CD4-positive, alpha-beta memory T cell (primary cell): ENCODE measurements at regions not wholly inside any gene's neighbourhood (a gene's known extent, or its start where the extent isn't known, plus 50 kb on each side); places are given as distances from the start of the nearest gene placed in this dataset.

ENCODE experiments used
- CTCF ChIA-PET: fragments of 350-600 bp; sonication (Branson Sonifier 250); formaldehyde crosslinking; loops from one replicate; lab custom pipeline; 2021; ENCODE audit warnings: inconsistent platforms; ENCODE audit not compliant: partially characterized antibody; lab: Charles Lee
- POLR2A ChIA-PET: fragments of 350-600 bp; sonication (Branson Sonifier 250); formaldehyde crosslinking; loops from one replicate; lab custom pipeline; 2021; ENCODE audit not compliant: partially characterized antibody; lab: Charles Lee
- DNase-seq, 5 donors: peaks; one replicate each; pipeline versions ENCODE4 v3.0.0 to v3.0.0-alpha.2; 2020 to 2022; ENCODE audit warnings: mixed read lengths in 1 of 5
- H3K27ac ChIP-seq: one replicate; pipeline ENCODE4 v1.7.0; 2013; ENCODE audit warnings: low read depth, low read length
- H3K27me3 ChIP-seq: 2 replicates; pipeline ENCODE4 v1.7.0; 2013; ENCODE audit warnings: mild to moderate bottlenecking, low read length, moderate library complexity; ENCODE audit not compliant: insufficient read depth
- H3K36me3 ChIP-seq: 2 replicates; pipeline ENCODE4 v1.7.0; 2013; ENCODE audit warnings: mild to moderate bottlenecking, low read length, moderate library complexity; ENCODE audit not compliant: insufficient read depth
- H3K4me1 ChIP-seq: 2 replicates; pipeline ENCODE4 v1.7.0; 2013; ENCODE audit warnings: mild to moderate bottlenecking, low read length, moderate library complexity; ENCODE audit not compliant: insufficient read depth
- H3K4me3 ChIP-seq, 2 donors: one replicate each; pipeline ENCODE4 v1.7.0; 2013; ENCODE audit warnings: low read length in 2 of 2, mild to moderate bottlenecking in 1 of 2
- H3K9me3 ChIP-seq, 2 donors: one replicate each; pipeline ENCODE4 v1.7.0; 2013; ENCODE audit warnings: low read length in 2 of 2, control low read depth in 1 of 2; ENCODE audit not compliant: control insufficient read depth in 1 of 2
- H3K27ac Mint-ChIP-seq, 7 donors: one replicate each; pipeline ENCODE4 v1.8.0; 2020 to 2021; ENCODE audit warnings: mixed read lengths in 7 of 7, mild to moderate bottlenecking in 6 of 7, inconsistent platforms in 3 of 7, moderate library complexity in 3 of 7
- H3K27me3 Mint-ChIP-seq, 2 donors: one replicate each; pipeline ENCODE4 v1.8.0; 2020 to 2021; ENCODE audit warnings: mixed read lengths in 2 of 2
- H3K36me3 Mint-ChIP-seq, 2 donors: one replicate each; pipeline ENCODE4 v1.8.0; 2020 to 2021; ENCODE audit warnings: mixed read lengths in 2 of 2, inconsistent platforms in 1 of 2, mild to moderate bottlenecking in 1 of 2
- H3K4me1 Mint-ChIP-seq, 4 donors: one replicate each; pipeline ENCODE4 v1.8.0; 2020 to 2021; ENCODE audit warnings: mixed read lengths in 4 of 4, mild to moderate bottlenecking in 1 of 4
- H3K4me3 Mint-ChIP-seq, 8 donors: one replicate each; pipeline ENCODE4 v1.8.0; 2020 to 2021; ENCODE audit warnings: mixed read lengths in 8 of 8, mild to moderate bottlenecking in 7 of 8, moderate library complexity in 6 of 8, inconsistent platforms in 3 of 8
- H3K9me3 Mint-ChIP-seq, 8 donors: one replicate each; pipeline ENCODE4 v1.8.0; 2020 to 2021; ENCODE audit warnings: mixed read lengths in 8 of 8, mild to moderate bottlenecking in 5 of 8, inconsistent platforms in 3 of 8, moderate library complexity in 1 of 8
- intact Hi-C: fragments of 100-400 bp; cut with micrococcal nuclease; formaldehyde crosslinking; loops from one replicate; pipeline ENCODE4 v1.15.1; 2023

GRCh38 chr16:17998550-17998949, 338.0 kb downstream of the NPIPA8 start:
- H3K36me3 ChIP-seq = no peaks in the 10 kb centered on the region
- H3K27me3 ChIP-seq = no peaks in the 10 kb centered on the region
- POLR2A ChIA-PET = no interaction called here
- no peak overlapping the region for H3K4me3 ChIP-seq
- H3K9me3 ChIP-seq = no peaks in the 10 kb centered on the region
- no peak overlapping the region for H3K27ac ChIP-seq
- no peaks in the 10 kb centered on the region for H3K4me1 ChIP-seq
- no peak for DNase-seq
- H3K4me1 Mint-ChIP-seq = no peaks in the 10 kb centered on the region
- no peak overlapping the region for H3K27ac Mint-ChIP-seq
- intact Hi-C loops = no loop called here
- H3K9me3 Mint-ChIP-seq = peaks cover 0 to 2% (median 0%) of the 10 kb centered on the region in 8 donors
- CTCF ChIA-PET = no interaction called here
- no peaks in the 10 kb centered on the region for H3K36me3 Mint-ChIP-seq
- H3K4me3 Mint-ChIP-seq = no peak overlapping the region
- H3K27me3 Mint-ChIP-seq = peaks cover 6 to 16% of the 10 kb centered on the region in 2 donors

GRCh38 chr16:17994027-17994426, 342.5 kb downstream of the NPIPA8 start:
- no peak overlapping the region for H3K4me3 Mint-ChIP-seq
- H3K36me3 Mint-ChIP-seq = no peaks in the 10 kb centered on the region
- H3K9me3 ChIP-seq = no peaks in the 10 kb centered on the region
- H3K27ac ChIP-seq = no peak overlapping the region
- no peaks in the 10 kb centered on the region for H3K4me1 ChIP-seq
- DNase-seq = no peak
- H3K4me3 ChIP-seq = no peak overlapping the region
- intact Hi-C loops = no loop called here
- H3K36me3 ChIP-seq = no peaks in the 10 kb centered on the region
- no peaks in the 10 kb centered on the region for H3K4me1 Mint-ChIP-seq
- no peak overlapping the region for H3K27ac Mint-ChIP-seq
- H3K9me3 Mint-ChIP-seq = peaks cover 0 to 6% (median 0%) of the 10 kb centered on the region in 8 donors
- ChIA-PET CTCF (no interaction called here), POLR2A (no interaction called here)
- H3K27me3 ChIP-seq = no peaks in the 10 kb centered on the region
- peaks cover 18 to 24% of the 10 kb centered on the region in 2 donors for H3K27me3 Mint-ChIP-seq

DNA sequence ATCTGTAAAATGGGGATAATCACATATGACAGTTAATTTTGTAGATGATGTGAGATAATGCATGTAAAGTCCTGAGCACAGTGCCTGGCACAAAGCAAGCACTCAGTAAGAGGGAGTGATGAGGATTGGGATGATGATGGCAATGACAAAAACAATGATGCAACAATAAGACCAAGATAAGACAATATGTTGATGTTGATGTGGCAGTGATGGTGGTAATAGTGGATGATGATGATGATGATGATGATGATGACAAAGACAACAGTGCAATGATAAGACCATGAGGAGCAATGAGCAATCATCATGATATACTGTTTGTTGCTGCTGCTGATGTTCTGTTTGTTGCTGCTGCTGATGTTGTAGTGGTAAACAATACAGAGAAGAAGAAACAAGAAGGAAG, 344.1 kb downstream of the NPIPA8 start:
- intact Hi-C loops = no loop called here
- peaks cover 14 to 19% of the 10 kb centered on the region in 2 donors for H3K27me3 Mint-ChIP-seq
- CTCF ChIA-PET = no interaction called here

DNA sequence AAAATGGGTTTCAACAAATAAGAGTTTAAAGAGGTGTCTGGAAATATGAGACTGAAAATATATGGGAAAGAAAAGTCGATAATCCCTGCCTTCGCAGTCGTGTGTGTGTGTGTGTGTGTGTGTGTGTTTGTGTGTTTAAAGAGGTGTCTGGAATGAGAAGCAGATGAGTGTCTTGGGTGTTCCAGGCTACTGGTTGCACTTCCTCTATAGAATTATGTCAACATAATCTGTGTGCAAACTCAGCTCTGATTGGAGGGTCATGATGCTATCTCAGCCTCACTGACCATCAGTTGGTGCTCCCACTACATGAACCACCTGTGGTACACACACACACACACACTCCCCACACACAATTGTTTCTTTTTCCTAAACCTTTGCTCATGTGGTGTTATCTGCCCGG, 347.3 kb downstream of the NPIPA8 start:
- no peaks in the 10 kb centered on the region for H3K27me3 ChIP-seq
- H3K4me3 ChIP-seq = no peak overlapping the region
- DNase-seq = no peak
- H3K4me1 ChIP-seq = no peaks in the 10 kb centered on the region
- H3K27ac ChIP-seq = no peak overlapping the region
- H3K4me1 Mint-ChIP-seq = no peaks in the 10 kb centered on the region
- ChIA-PET POLR2A (no interaction called here), CTCF (no interaction called here)
- no peaks in the 10 kb centered on the region for H3K9me3 ChIP-seq
- H3K4me3 Mint-ChIP-seq = no peak overlapping the region
- no peaks in the 10 kb centered on the region for H3K36me3 Mint-ChIP-seq
- H3K27me3 Mint-ChIP-seq = peaks cover 15 to 19% of the 10 kb centered on the region in 2 donors
- no peaks in the 10 kb centered on the region for H3K36me3 ChIP-seq
- intact Hi-C loops = no loop called here
- H3K27ac Mint-ChIP-seq = no peak overlapping the region
- peaks cover 0 to 6% (median 0%) of the 10 kb centered on the region in 8 donors for H3K9me3 Mint-ChIP-seq

More for the DNA sequence above, 344.1 kb downstream of the NPIPA8 start:
- no peaks in the 10 kb centered on the region for H3K9me3 ChIP-seq
- H3K4me3 ChIP-seq = no peak overlapping the region
- Mint-ChIP-seq H3K9me3 (peaks cover 0 to 6% (median 0%) of the 10 kb centered on the region in 8 donors), H3K4me3 (no peak overlapping the region), H3K36me3 (no peaks in the 10 kb centered on the region), H3K27ac (no peak overlapping the region), H3K4me1 (no peaks in the 10 kb centered on the region)
- no peak overlapping the region for H3K27ac ChIP-seq
- H3K36me3 ChIP-seq = no peaks in the 10 kb centered on the region
- H3K4me1 ChIP-seq = no peaks in the 10 kb centered on the region
- POLR2A ChIA-PET = no interaction called here
- no peaks in the 10 kb centered on the region for H3K27me3 ChIP-seq
- DNase-seq = no peak

DNA sequence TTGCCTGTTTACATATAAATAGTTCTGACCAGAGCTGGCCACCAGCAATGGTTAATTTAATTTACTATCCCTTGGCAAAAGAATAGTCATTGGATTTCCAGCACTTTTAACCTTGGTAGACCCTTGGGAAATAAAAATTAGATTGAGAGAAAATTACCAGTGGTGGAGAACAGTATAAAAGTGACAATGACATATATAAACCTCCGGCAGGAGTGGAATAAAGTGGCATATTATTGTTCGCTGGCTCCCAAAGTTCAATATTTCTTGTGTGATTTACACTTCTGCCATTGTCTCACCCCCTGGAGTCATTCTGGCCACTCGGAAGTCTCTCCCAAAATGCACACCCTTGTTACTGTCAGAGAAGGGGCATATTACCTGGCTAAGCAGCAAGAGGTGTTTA, 347.7 kb downstream of the NPIPA8 start:
- H3K36me3 Mint-ChIP-seq = no peaks in the 10 kb centered on the region
- no peak overlapping the region for H3K27ac Mint-ChIP-seq
- H3K9me3 ChIP-seq = no peaks in the 10 kb centered on the region
- no peak for DNase-seq
- H3K4me3 ChIP-seq = no peak overlapping the region
- ChIA-PET CTCF (no interaction called here), POLR2A (no interaction called here)
- no peaks in the 10 kb centered on the region for H3K27me3 ChIP-seq
- intact Hi-C loops = no loop called here
- peaks cover 14 to 19% of the 10 kb centered on the region in 2 donors for H3K27me3 Mint-ChIP-seq
- no peaks in the 10 kb centered on the region for H3K36me3 ChIP-seq
- H3K4me3 Mint-ChIP-seq = no peak overlapping the region
- H3K27ac ChIP-seq = no peak overlapping the region
- no peaks in the 10 kb centered on the region for H3K4me1 Mint-ChIP-seq
- H3K4me1 ChIP-seq = no peaks in the 10 kb centered on the region
- peaks cover 0 to 6% (median 0%) of the 10 kb centered on the region in 8 donors for H3K9me3 Mint-ChIP-seq

DNA sequence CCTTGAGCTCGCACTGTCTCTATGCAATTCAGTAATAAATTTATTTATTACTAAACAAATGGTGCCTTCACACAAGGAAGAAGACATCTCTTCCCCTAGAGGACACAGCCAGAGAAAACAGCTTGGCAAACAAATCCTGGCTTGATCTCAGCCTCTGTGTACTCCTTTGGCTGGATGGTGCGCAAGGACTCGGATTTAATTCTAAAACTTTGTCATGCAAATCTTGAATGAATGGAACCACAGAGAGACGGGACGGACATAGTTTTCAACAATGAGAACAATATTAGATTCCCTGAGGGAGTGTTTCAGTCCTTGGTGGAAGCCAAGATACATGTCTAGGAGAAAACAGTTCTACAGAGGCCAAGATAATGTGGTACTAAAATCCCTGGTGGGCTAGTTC, 349.5 kb downstream of the NPIPA8 start:
- no peak for DNase-seq
- H3K36me3 Mint-ChIP-seq = no peaks in the 10 kb centered on the region
- Histone ChIP-seq H3K27ac (no peak overlapping the region), H3K4me1 (no peaks in the 10 kb centered on the region), H3K27me3 (no peaks in the 10 kb centered on the region), H3K36me3 (no peaks in the 10 kb centered on the region), H3K4me3 (no peak overlapping the region), H3K9me3 (no peaks in the 10 kb centered on the region)
- CTCF ChIA-PET = no interaction called here
- H3K4me1 Mint-ChIP-seq = no peaks in the 10 kb centered on the region
- no peak overlapping the region for H3K4me3 Mint-ChIP-seq
- H3K9me3 Mint-ChIP-seq = peaks cover 0 to 3% (median 0%) of the 10 kb centered on the region in 8 donors
- no peak overlapping the region for H3K27ac Mint-ChIP-seq
- intact Hi-C loops = no loop called here
- POLR2A ChIA-PET = no interaction called here
- peaks cover 7 to 10% of the 10 kb centered on the region in 2 donors for H3K27me3 Mint-ChIP-seq

- POLR2A ChIA-PET = no interaction called here
- Mint-ChIP-seq H3K4me1 (no peaks in the 10 kb centered on the region), H3K9me3 (peaks cover 0 to 5% (median 0%) of the 10 kb centered on the region in 8 donors), H3K27ac (no peak overlapping the region), H3K36me3 (no peaks in the 10 kb centered on the region), H3K27me3 (peaks cover 5 to 9% of the 10 kb centered on the region in 2 donors), H3K4me3 (no peak overlapping the region)
- intact Hi-C loops = no loop called here
- Histone ChIP-seq H3K9me3 (no peaks in the 10 kb centered on the region), H3K4me3 (no peak overlapping the region), H3K27ac (no peak overlapping the region), H3K36me3 (no peaks in the 10 kb centered on the region), H3K4me1 (no peaks in the 10 kb centered on the region), H3K27me3 (no peaks in the 10 kb centered on the region)
- DNase-seq = no peak
- CTCF ChIA-PET = no interaction called here
Measured at GRCh38 chr16:17984810-17985209, 351.7 kb downstream of the NPIPA8 start.
